Caco-2 (cell line): ENCODE measurements at regions not wholly inside any gene's neighbourhood (a gene's known extent, or its start where the extent isn't known, plus 50 kb on each side); places are given as distances from the start of the nearest gene placed in this dataset.

Experiments used
- BruUV-seq: library from RNA; stranded (reverse); fragments of 400-500 nt; replicated peaks from 2 replicates; lab custom pipeline; 2021; lab: Mats Ljungman, UMichigan
- CTCF ChIA-PET: fragments of 300-600 bp; sonication (Branson Sonifier 250); formaldehyde crosslinking; loops from one replicate; lab custom pipeline; 2022; ENCODE audit warnings: antibody characterized with exemption; lab: Charles Lee
- POLR2A ChIA-PET: fragments of 300-600 bp; sonication (Branson Sonifier 250); formaldehyde crosslinking; loops from one replicate; lab custom pipeline; 2022; ENCODE audit warnings: antibody characterized with exemption; lab: Charles Lee
- DNase-seq, 2 experiments: peaks; one replicate each; pipeline versions ENCODE4 v3.0.0 to v3.0.0-alpha.2; 2020 to 2022
- H3K27me3 ChIP-seq: replicated peaks from 2 replicates; pipeline ENCODE4 v1.6.0; 2011; ENCODE audit warnings: low read length; ENCODE audit not compliant: control insufficient read depth, insufficient read depth
- H3K36me3 ChIP-seq: 2 replicates; pipeline ENCODE4 v1.5.1; 2011; ENCODE audit warnings: low read length; ENCODE audit not compliant: control insufficient read depth, insufficient read depth
- H3K4me1 ChIP-seq: fragments of 250-450 bp; sonication (Bioruptor Pico); 2 replicates; pipeline ENCODE4 v1.5.1; 2020; ENCODE audit warnings: mild to moderate bottlenecking
- H3K4me3 ChIP-seq: 2 replicates; pipeline ENCODE4 v1.5.1; 2011; ENCODE audit warnings: low read depth, mild to moderate bottlenecking, control low read depth, low read length
- H3K9me3 ChIP-seq: fragments of 250-450 bp; sonication (Bioruptor Pico); 2 replicates; pipeline ENCODE4 v1.5.1; 2020; ENCODE audit warnings: mild to moderate bottlenecking, moderate library complexity
- H3K27ac Mint-ChIP-seq: one replicate; pipeline ENCODE4 v1.8.0; 2022; ENCODE audit warnings: mixed read lengths; ENCODE audit not compliant: unreplicated experiment
- H3K27me3 Mint-ChIP-seq: one replicate; pipeline ENCODE4 v1.8.0; 2022; ENCODE audit warnings: mixed read lengths; ENCODE audit not compliant: insufficient read depth, unreplicated experiment
- H3K36me3 Mint-ChIP-seq: one replicate; pipeline ENCODE4 v1.8.0; 2022; ENCODE audit warnings: mild to moderate bottlenecking, mixed read lengths; ENCODE audit not compliant: insufficient read depth, unreplicated experiment
- H3K4me1 Mint-ChIP-seq: one replicate; pipeline ENCODE4 v1.8.0; 2022; ENCODE audit warnings: low read depth, mixed read lengths; ENCODE audit not compliant: unreplicated experiment
- H3K4me3 Mint-ChIP-seq: one replicate; pipeline ENCODE4 v1.8.0; 2022; ENCODE audit warnings: mild to moderate bottlenecking, moderate library complexity, mixed read lengths; ENCODE audit not compliant: unreplicated experiment
- H3K9me3 Mint-ChIP-seq: one replicate; pipeline ENCODE4 v1.8.0; 2022; ENCODE audit warnings: mixed read lengths; ENCODE audit not compliant: unreplicated experiment
- CTCF ChIP-seq, 2 experiments: fragments of 200-600 bp in 1 of 2; IDR thresholded peaks; 1 replicate in 1 of 2; 2 replicates in 1 of 2; pipeline versions ENCODE4 v1.5.1 to v1.8.0; 2011 to 2022; ENCODE audit warnings: antibody characterized with exemption in 1 of 2, control low read depth in 1 of 2, inconsistent platforms in 1 of 2, low read depth in 1 of 2, low read length in 1 of 2, mild to moderate bottlenecking in 1 of 2, moderate library complexity in 1 of 2; ENCODE audit not compliant: insufficient read depth in 1 of 2, severe bottlenecking in 1 of 2, unreplicated experiment in 1 of 2
- intact Hi-C: fragments of 100-400 bp; cut with micrococcal nuclease; formaldehyde crosslinking; loops from one replicate; pipeline ENCODE4 v1.10.0; 2022; ENCODE audit not compliant: unreplicated experiment

GRCh38 chr1:216851073-216851472, 127.8 kb upstream of the ESRRG start:
- Histone ChIP-seq H3K4me3 (no peak overlapping the region), H3K4me1 (peaks cover 45% of the 10 kb centered on the region), H3K9me3 (0 out of 2 replicates have a peak, but pooled peaks cover 3% of the 10 kb centered on the region), H3K27me3 (no peaks in the 10 kb centered on the region), H3K36me3 (no peaks in the 10 kb centered on the region)
- Mint-ChIP-seq H3K4me3 (no peak overlapping the region), H3K36me3 (no peaks in the 10 kb centered on the region), H3K27ac (no peak overlapping the region), H3K4me1 (peaks cover 12% of the 10 kb centered on the region), H3K27me3 (no peaks in the 10 kb centered on the region), H3K9me3 (no peaks in the 10 kb centered on the region)
- POLR2A ChIA-PET: no interaction called here
- DNase-seq: no peak
- CTCF ChIA-PET: no interaction called here
- no TSS peak for BruUV-seq
- intact Hi-C loops: no loop called here
- TF ChIP-seq CTCF (IDR thresholded peaks at IDR 0.05; ENCODE audit: insufficient read depth in 1 of 2, low read depth in 1 of 2, low read length in 1 of 2, severe bottlenecking in 1 of 2, unreplicated experiment in 1 of 2): no peak

GRCh38 chr1:216849146-216849545, 125.9 kb upstream of the ESRRG start:
- no peaks in the 10 kb centered on the region for H3K9me3 Mint-ChIP-seq
- no peaks in the 10 kb centered on the region for H3K27me3 Mint-ChIP-seq
- intact Hi-C loops: loop anchor here (1.0 kb wide), 2 partner anchors 27 to 55 kb away; no protein-coding TSS in a partner anchor
- peaks cover 38% of the 10 kb centered on the region for H3K4me1 ChIP-seq
- DNase-seq: peak; percentile 45 to 47
- no TSS peak for BruUV-seq
- H3K4me1 Mint-ChIP-seq: peaks cover 12% of the 10 kb centered on the region
- H3K4me3 ChIP-seq: no peak overlapping the region
- TF ChIP-seq CTCF (IDR thresholded peaks at IDR 0.05; ENCODE audit: insufficient read depth in 1 of 2, low read depth in 1 of 2, low read length in 1 of 2, severe bottlenecking in 1 of 2, unreplicated experiment in 1 of 2): no peak
- CTCF ChIA-PET: no interaction called here
- H3K27ac Mint-ChIP-seq: no peak overlapping the region
- POLR2A ChIA-PET: interaction anchor here (1.0 kb wide), 1 partner anchor 9 kb away, joined by 3 read pairs; no protein-coding TSS in a partner anchor
- H3K36me3 Mint-ChIP-seq: no peaks in the 10 kb centered on the region
- no peaks in the 10 kb centered on the region for H3K36me3 ChIP-seq
- 0 out of 2 replicates have a peak, but pooled peaks cover 3% of the 10 kb centered on the region for H3K9me3 ChIP-seq
- H3K27me3 ChIP-seq: no peaks in the 10 kb centered on the region
- no peak overlapping the region for H3K4me3 Mint-ChIP-seq

- DNase-seq: no peak
- no peaks in the 10 kb centered on the region for H3K27me3 Mint-ChIP-seq
- no peaks in the 10 kb centered on the region for H3K9me3 Mint-ChIP-seq
- no TSS peak for BruUV-seq
- H3K9me3 ChIP-seq: 0 out of 2 replicates have a peak, but pooled peaks cover 3% of the 10 kb centered on the region
- H3K36me3 Mint-ChIP-seq: no peaks in the 10 kb centered on the region
- H3K27ac Mint-ChIP-seq: no peak overlapping the region
- peaks cover 38% of the 10 kb centered on the region for H3K4me1 ChIP-seq
- ChIA-PET CTCF (no interaction called here), POLR2A (no interaction called here)
- intact Hi-C loops: no loop called here
- H3K27me3 ChIP-seq: no peaks in the 10 kb centered on the region
- H3K36me3 ChIP-seq: no peaks in the 10 kb centered on the region
- TF ChIP-seq CTCF (IDR thresholded peaks at IDR 0.05; ENCODE audit: insufficient read depth in 1 of 2, low read depth in 1 of 2, low read length in 1 of 2, severe bottlenecking in 1 of 2, unreplicated experiment in 1 of 2): no peak
- no peak overlapping the region for H3K4me3 Mint-ChIP-seq
- no peak overlapping the region for H3K4me3 ChIP-seq
- H3K4me1 Mint-ChIP-seq: peaks cover 12% of the 10 kb centered on the region
These were observed 124.3 kb upstream of the ESRRG start for GRCh38 chr1:216847397-216848036.
